ENCODE measurements at regions not wholly inside any gene's neighbourhood (a gene's known extent, or its start where the extent isn't known, plus 50 kb on each side); places are given as distances from the start of the nearest gene placed in this dataset.

DNA sequence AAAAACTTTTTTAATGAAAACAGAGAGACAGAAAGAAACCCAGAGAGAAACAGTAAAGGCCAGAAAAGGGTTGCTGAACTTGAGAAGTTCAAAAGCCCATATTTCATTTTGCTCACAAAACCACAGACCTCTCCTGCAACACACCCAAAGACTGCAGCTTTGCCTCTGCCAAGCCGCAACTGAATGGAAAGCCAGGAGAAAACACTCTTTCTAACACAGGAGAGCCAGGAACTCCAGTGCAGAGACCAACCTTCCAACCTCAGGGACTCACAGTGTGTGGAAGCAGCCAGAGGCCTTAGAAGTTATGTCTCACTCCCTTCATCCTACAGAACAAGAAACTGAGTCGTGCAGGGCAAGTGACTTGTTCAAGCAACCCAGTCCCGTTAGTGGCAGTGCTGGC, 163.1 kb upstream of the HES1 start:
- no peak for DNase-seq (ENCODE audit: low read depth in 1 of 2, low spot score in 2 of 2)
- no peak overlapping the region for H3K4me3 ChIP-seq
- no peaks in the 10 kb centered on the region for H3K27me3 ChIP-seq (replicated peaks)
- H3K27ac ChIP-seq, result no peak overlapping the region
- H3K4me1 ChIP-seq (replicated peaks), result peaks cover 51% of the 10 kb centered on the region
- no peaks in the 10 kb centered on the region for H3K9me3 ChIP-seq (replicated peaks)
- H3K36me3 ChIP-seq, result no peaks in the 10 kb centered on the region

DNA sequence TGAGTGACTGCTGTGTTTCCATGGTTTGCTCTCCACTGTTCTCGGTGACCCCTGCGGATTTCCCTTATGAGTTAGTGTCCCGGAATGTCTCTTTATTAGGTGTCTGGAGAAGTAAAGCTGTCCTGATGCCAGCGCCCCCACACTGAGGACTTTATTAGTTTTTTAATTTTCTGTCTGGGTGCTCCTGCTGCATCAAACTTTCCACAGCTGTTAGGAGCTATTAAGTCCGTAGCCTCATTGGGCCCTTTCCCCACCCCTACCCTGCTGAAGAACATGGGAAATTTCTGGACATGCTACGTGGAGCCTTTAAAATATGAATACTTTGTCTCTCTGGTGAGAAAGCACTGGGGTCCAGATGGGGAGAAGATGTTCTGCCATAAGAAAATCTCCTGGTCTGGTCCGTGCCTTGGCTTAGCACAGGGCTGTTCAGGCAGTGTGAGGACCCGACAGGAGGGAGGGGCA, 161.7 kb upstream of the HES1 start:
- H3K4me1 ChIP-seq (replicated peaks), result peaks cover 51% of the 10 kb centered on the region
- no peaks in the 10 kb centered on the region for H3K27me3 ChIP-seq (replicated peaks)
- no peak overlapping the region for H3K27ac ChIP-seq

DNA sequence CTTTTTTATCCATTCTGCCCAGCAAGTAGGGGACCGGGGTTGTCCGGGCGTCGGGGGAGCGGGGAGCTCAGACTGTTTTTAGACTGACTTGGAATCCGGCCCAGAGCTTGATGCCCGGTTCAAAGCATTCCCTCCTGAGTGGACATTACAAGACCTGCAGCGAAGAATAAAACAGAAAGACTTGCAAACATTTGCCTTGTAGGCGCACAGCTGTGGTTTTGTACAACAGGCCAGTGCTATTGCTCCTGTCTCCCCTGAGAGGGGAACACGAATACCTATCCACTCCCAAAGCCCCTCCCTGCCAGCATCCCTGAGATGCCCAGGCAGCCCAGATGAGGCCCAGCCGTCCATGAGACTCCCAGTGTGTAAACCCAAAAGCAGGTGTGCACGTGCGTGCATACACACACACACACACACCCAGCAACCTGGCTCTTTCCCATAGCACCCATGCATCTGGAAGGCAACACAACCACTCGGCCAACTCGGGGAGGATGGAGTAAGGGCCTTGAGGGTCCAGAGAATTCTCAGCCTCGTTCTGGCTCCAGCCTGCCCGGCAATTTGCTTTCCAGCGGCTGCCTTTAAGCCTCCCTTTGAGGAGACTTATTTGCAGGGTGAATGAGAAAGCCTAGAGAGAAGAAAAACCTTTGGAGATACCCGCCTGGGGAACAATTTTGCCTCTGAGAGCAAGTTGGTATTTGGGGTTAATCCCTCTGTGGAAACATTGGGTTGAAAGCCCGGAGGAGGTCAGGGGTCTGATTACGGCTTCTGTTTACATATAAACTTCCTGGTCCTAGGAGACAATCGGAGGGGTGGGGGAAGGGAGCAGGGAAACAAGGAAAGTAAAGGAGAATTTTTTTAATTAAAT, 161.0 kb upstream of the HES1 start:
- Histone ChIP-seq H3K27ac (no peak overlapping the region), H3K4me1 (replicated peaks) (peaks cover 51% of the 10 kb centered on the region), H3K36me3 (no peaks in the 10 kb centered on the region), H3K9me3 (replicated peaks) (no peaks in the 10 kb centered on the region), H3K4me3 (no peak overlapping the region), H3K27me3 (replicated peaks) (no peaks in the 10 kb centered on the region)
- DNase-seq (ENCODE audit: low read depth in 1 of 2, low spot score in 2 of 2), result peak in 1 of 2 experiments; percentile 31

More for the DNA sequence above, 161.7 kb upstream of the HES1 start:
- H3K9me3 ChIP-seq (replicated peaks), result no peaks in the 10 kb centered on the region
- no peak overlapping the region for H3K4me3 ChIP-seq
- peak in 1 of 2 experiments; percentile 49 for DNase-seq (ENCODE audit: low read depth in 1 of 2, low spot score in 2 of 2)
- no peaks in the 10 kb centered on the region for H3K36me3 ChIP-seq

DNA sequence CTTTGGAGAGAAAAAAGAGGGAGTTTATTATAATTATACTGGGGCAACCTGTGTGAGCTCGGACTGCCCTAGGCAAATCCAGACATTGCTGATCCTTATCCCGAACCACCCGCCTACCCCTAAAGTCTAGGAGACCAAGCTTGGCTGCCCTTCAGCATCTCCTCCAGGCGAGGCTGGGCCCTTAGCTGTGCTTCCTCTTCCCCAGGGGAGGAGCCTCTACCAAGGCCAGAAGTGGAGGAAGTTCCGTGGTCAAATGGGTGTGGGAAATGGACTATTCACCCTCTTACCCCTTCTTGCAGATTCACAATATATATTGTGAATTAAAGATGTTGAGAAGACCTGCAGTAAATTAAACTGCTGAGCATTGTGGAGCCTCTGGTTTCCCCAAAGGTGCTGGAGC, 158.3 kb upstream of the HES1 start:
- Histone ChIP-seq H3K36me3 (no peaks in the 10 kb centered on the region), H3K4me1 (replicated peaks) (peaks cover 32% of the 10 kb centered on the region), H3K27ac (no peak overlapping the region), H3K4me3 (no peak overlapping the region), H3K27me3 (replicated peaks) (no peaks in the 10 kb centered on the region), H3K9me3 (replicated peaks) (no peaks in the 10 kb centered on the region)
- DNase-seq (ENCODE audit: low read depth in 1 of 2, low spot score in 2 of 2), result no peak

DNA sequence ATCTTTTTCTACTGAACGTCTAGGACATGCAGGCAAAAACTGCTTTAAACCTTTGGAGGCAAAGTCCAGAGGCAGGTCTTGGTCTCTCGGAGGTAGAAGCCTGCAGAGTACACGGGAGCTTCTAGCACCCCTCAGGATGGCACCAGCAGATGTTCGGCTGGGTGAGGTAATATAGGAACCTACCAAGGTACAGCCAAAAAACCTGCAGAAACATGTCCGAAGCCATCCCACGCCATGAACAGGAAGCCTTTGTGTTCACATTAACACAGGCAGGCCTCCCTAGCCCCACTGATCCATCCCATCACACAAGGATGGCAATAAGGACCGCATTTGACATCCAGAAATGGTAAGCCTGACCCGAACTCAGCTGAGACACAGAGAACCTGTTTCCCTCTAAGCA, 157.9 kb upstream of the HES1 start:
- Histone ChIP-seq H3K27ac (no peak overlapping the region), H3K36me3 (no peaks in the 10 kb centered on the region), H3K4me3 (no peak overlapping the region), H3K27me3 (replicated peaks) (no peaks in the 10 kb centered on the region), H3K9me3 (replicated peaks) (no peaks in the 10 kb centered on the region), H3K4me1 (replicated peaks) (peaks cover 29% of the 10 kb centered on the region)
- no peak for DNase-seq (ENCODE audit: low read depth in 1 of 2, low spot score in 2 of 2)

DNA sequence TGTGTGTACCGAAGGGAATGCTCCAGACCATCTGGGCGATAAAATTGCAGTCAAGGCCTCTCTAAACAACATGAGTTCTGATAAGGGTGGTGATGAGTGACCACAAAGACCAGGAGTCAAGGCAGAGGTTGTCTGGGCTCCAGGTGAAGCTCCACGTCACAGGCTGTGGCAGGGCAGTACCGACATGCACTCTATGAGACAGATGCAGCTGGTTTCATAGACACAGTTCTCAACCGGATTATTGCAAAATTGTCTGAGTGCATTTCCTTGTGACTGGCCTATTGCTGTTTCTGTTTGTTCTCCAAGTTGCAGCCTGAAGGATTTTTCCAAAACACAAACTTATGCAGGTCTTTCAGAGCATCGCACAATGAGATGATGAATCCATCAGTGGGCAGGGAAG, 157.5 kb upstream of the HES1 start:
- no peak for DNase-seq (ENCODE audit: low read depth in 1 of 2, low spot score in 2 of 2)
- no peaks in the 10 kb centered on the region for H3K36me3 ChIP-seq
- no peak overlapping the region for H3K27ac ChIP-seq
- H3K4me1 ChIP-seq (replicated peaks), result peaks cover 24% of the 10 kb centered on the region
- no peaks in the 10 kb centered on the region for H3K9me3 ChIP-seq (replicated peaks)
- H3K4me3 ChIP-seq, result no peak overlapping the region
- H3K27me3 ChIP-seq (replicated peaks), result no peaks in the 10 kb centered on the region

DNA sequence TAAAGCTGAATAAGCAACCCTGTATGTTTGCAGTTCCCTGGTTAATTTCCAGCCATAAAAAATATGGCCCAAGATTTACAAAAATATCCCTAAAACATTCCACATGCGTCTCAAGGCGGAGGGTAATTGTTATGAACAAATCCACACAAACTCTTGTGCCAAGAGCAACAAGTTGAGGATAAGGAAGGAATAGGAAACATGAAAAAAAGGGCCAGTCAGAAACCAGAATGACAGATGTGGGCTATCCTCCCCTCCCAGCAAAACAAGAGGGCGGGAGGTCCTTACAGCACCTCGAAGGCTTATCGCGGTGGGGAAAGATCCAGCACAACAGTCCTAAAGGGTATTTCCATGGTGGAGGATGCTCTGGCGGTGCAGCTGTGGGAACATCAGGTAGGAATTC, 155.6 kb upstream of the HES1 start:
- no peaks in the 10 kb centered on the region for H3K27me3 ChIP-seq (replicated peaks)
- DNase-seq (ENCODE audit: low read depth in 1 of 2, low spot score in 2 of 2), result no peak
- H3K9me3 ChIP-seq (replicated peaks), result no peaks in the 10 kb centered on the region
- no peaks in the 10 kb centered on the region for H3K36me3 ChIP-seq
- no peak overlapping the region for H3K27ac ChIP-seq
- H3K4me1 ChIP-seq (replicated peaks), result peaks cover 6% of the 10 kb centered on the region
- no peak overlapping the region for H3K4me3 ChIP-seq

DNA sequence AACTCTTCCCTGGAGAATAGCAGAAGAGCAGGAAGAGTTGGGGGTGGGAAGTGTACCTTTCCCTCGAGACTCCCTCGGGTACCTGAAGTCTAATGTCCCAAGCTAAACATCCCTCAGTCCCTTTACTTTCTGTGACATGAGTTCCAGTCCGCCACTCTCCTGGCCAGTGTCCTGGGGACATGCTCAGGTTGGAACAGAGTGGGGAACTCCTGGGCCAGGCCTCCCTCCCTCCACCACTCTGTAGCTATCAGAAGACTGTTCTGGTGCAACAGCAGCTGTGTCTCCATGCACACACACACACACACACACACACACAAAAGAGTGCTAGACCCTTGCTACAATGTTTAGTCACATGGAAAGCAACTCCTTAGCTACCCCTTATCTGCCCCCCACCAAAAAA, 155.0 kb upstream of the HES1 start:
- H3K9me3 ChIP-seq (replicated peaks), result no peaks in the 10 kb centered on the region
- H3K27me3 ChIP-seq (replicated peaks), result no peaks in the 10 kb centered on the region
- H3K4me1 ChIP-seq (replicated peaks), result peaks cover under 1% of the 10 kb centered on the region; the same call in 1 of the 2 replicates
- no peak for DNase-seq (ENCODE audit: low read depth in 1 of 2, low spot score in 2 of 2)
- H3K27ac ChIP-seq, result no peak overlapping the region
- no peak overlapping the region for H3K4me3 ChIP-seq
- H3K36me3 ChIP-seq, result no peaks in the 10 kb centered on the region

DNA sequence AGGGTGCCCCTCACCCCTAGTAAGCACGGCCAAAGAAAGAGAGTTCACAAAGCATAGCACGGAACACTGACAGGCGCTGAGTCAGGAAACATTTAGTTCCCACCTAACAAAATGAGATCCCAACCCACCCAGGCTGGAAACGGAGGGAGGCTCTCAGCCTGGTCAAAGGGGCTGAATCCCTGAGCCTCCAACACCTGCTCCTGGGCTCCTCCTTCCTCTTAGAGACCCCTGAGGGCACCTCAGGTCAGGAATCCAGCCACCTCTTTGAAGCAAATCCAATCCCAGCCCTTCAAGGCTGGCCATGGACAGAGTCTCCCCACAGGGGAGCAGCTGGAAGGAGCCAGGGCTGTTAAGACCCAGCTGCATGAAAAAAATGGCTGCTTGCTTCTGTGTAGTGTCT, 154.4 kb upstream of the HES1 start:
- no peak overlapping the region for H3K4me3 ChIP-seq
- no peaks in the 10 kb centered on the region for H3K36me3 ChIP-seq
- H3K27ac ChIP-seq, result no peak overlapping the region
- H3K9me3 ChIP-seq (replicated peaks), result no peaks in the 10 kb centered on the region
- no peaks in the 10 kb centered on the region for H3K4me1 ChIP-seq (replicated peaks)
- no peak for DNase-seq (ENCODE audit: low read depth in 1 of 2, low spot score in 2 of 2)
- H3K27me3 ChIP-seq (replicated peaks), result no peaks in the 10 kb centered on the region

DNA sequence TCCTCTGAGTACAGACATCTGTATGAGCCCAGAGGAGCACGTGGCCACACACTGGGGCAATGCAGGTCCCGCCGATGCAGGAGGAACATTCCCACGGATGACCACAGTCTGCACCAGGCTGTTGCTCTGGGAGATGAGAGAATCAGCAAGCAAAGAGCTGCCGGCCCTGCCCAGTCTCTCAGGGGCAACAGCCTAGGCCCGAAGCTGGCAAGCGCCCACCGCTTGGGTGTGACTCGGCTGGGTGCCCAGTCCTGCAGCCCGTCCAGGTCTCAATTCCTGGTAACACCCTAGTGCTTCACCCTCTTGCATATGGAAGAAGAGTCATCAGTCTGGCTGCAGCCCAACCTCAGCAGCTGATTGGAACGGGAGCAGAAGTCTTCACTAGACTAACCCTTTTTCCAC, 153.7 kb upstream of the HES1 start:
- no peaks in the 10 kb centered on the region for H3K27me3 ChIP-seq (replicated peaks)
- no peak overlapping the region for H3K27ac ChIP-seq
- H3K9me3 ChIP-seq (replicated peaks), result no peaks in the 10 kb centered on the region
- DNase-seq (ENCODE audit: low read depth in 1 of 2, low spot score in 2 of 2), result no peak
- H3K36me3 ChIP-seq, result no peaks in the 10 kb centered on the region
- no peak overlapping the region for H3K4me3 ChIP-seq
- H3K4me1 ChIP-seq (replicated peaks), result no peaks in the 10 kb centered on the region

DNA sequence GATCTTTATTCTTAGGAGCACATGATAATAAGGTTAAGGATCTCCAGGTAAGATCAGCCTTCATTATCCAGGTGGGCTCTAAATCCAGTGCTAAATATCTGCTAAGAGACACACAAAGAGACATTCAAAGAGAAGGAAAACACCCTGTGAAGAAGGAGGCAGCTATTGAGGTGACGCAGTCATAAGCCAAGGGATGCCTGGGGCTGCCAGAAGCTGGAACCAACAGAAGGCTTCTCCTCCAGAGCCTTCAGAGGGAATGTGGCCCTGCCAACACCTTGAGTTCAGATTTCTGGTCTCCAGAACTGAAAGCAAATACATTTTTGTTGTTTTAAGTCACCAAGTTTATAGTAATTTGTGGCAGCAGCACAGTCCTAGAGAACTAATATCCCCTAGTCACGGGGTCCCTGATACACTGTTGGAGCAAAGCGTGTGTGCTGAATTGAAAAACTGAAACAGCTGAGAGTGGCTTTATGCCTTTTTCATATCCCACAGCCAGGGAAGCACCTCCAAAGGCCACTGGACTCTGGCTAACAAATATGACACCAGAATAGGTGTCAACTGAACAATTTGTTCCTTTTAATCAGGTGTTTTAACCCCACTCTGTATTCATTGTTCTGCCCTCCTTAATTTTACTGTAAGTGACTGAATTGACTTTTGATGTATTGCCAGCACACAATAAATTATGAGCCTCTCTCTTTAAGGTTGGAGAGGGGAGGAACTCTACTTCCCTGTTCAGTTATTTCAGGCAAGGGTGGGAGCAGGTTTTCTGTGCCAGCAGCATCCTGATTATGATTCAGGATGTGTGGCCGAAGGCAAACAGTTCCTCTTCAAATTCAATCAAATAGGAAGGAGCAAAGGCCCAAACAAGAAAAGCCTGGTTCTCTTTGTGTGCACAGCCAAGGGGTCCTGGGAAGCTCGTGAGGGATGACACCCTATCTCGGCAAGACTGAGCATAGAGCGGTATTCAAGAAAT, 151.8 kb upstream of the HES1 start:
- no peak overlapping the region for H3K27ac ChIP-seq
- H3K4me1 ChIP-seq (replicated peaks), result no peaks in the 10 kb centered on the region
- H3K9me3 ChIP-seq (replicated peaks), result no peaks in the 10 kb centered on the region
- no peaks in the 10 kb centered on the region for H3K27me3 ChIP-seq (replicated peaks)
- no peak overlapping the region for H3K4me3 ChIP-seq
- DNase-seq (ENCODE audit: low read depth in 1 of 2, low spot score in 2 of 2), result no peak
- no peaks in the 10 kb centered on the region for H3K36me3 ChIP-seq

DNA sequence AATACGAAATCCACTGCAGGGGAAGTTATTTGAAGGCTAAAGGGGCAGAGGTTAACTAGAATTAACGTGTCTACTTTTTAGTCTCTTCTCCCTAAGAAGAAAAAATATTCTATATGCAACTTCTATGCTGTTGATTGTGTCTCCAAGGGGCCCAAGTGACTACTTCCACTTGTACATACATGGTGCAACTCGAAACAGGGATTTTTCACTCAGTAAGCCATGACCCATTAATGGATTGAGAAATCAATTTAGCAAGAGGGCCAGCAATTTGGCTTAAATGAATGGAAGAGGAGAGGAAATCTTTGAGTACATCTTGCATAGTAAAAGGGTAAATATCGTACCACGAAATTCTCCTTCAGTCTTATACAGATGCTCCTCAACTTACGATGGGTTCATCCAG, 151.1 kb upstream of the HES1 start:
- no peak overlapping the region for H3K4me3 ChIP-seq
- H3K36me3 ChIP-seq, result no peaks in the 10 kb centered on the region
- no peak for DNase-seq (ENCODE audit: low read depth in 1 of 2, low spot score in 2 of 2)
- no peaks in the 10 kb centered on the region for H3K27me3 ChIP-seq (replicated peaks)
- H3K4me1 ChIP-seq (replicated peaks), result no peaks in the 10 kb centered on the region
- H3K27ac ChIP-seq, result no peak overlapping the region
- no peaks in the 10 kb centered on the region for H3K9me3 ChIP-seq (replicated peaks)

DNA sequence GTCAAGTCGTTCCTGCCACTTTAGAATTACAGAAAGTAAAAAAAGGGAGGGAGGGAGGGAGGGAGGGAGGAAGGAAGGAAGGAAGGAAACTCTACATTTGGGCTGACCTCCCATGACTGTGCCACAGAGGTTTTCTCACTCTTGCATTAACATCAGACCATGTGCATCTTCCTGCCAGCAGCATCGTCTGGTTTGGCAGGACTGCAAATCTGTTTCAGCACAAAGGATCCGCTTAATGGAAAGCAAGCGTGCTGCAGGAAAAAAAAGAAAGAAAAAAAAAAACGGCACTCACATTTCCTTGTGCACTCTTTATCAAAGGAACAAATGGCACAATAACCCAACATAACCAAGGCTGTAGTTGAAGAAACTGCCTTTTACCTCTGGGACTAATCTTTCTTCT, 148.8 kb upstream of the HES1 start:
- Histone ChIP-seq H3K27ac (no peak overlapping the region), H3K27me3 (replicated peaks) (no peaks in the 10 kb centered on the region), H3K9me3 (replicated peaks) (no peaks in the 10 kb centered on the region), H3K4me3 (no peak overlapping the region), H3K36me3 (no peaks in the 10 kb centered on the region), H3K4me1 (replicated peaks) (no peaks in the 10 kb centered on the region)
- DNase-seq (ENCODE audit: low read depth in 1 of 2, low spot score in 2 of 2), result no peak

DNA sequence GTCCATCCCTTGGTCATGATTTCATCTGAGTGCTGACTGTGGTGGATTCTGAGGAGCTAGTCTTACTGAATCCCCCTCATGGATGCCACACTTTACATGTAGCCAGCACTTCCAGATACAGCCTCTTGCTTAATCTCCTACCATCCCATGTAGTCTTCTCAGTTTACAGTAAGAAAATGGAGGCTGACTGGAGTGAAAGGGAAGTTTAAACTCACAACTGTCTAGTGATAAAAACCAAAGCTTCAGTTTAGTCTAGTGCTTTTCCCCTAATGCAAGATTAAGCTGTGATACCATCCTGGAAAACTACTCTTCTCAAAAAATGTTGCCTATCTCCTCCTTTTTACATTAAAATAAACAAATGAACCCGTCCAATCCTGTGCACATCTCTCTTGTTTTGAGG, 146.8 kb upstream of the HES1 start:
- Histone ChIP-seq H3K4me1 (replicated peaks) (no peaks in the 10 kb centered on the region), H3K27me3 (replicated peaks) (no peaks in the 10 kb centered on the region), H3K27ac (no peak overlapping the region), H3K4me3 (no peak overlapping the region), H3K36me3 (no peaks in the 10 kb centered on the region), H3K9me3 (replicated peaks) (no peaks in the 10 kb centered on the region)
- DNase-seq (ENCODE audit: low read depth in 1 of 2, low spot score in 2 of 2), result no peak
